ENCODE measurements at regions not wholly inside any gene's neighbourhood (a gene's known extent, or its start where the extent isn't known, plus 50 kb on each side); places are given as distances from the start of the nearest gene placed in this dataset.

- H3K36me3 ChIP-seq (replicated peaks in 1 of 2; ENCODE audit: insufficient read depth in 1 of 2, low read depth in 2 of 2): no peaks in the 10 kb centered on the region
- 83 to 89% methylated on average over 1 of the region's 1 CpG for WGBS, 2 donors
- no peak overlapping the region for H3K4me3 ChIP-seq
- TF ChIP-seq CTCF (IDR thresholded peaks at IDR 0.05): no peak
- TF ChIP-seq POLR2A (IDR thresholded peaks at IDR 0.05): no peak
- ATAC-seq (no peak), DNase-seq (no peak)
- no peak overlapping the region for H3K27ac ChIP-seq
- intact Hi-C loops (cut with DNase I): no loop called here
- no peaks in the 10 kb centered on the region for H3K27me3 ChIP-seq
- H3K9me3 ChIP-seq: no peaks in the 10 kb centered on the region
- no peaks in the 10 kb centered on the region for H3K4me1 ChIP-seq
Measured at GRCh38 chr5:87562068-87562467, 149.3 kb upstream of the CCNH start.

- 50 to 61% methylated on average over 2 of the region's 2 CpGs for WGBS, 2 donors
- Histone ChIP-seq H3K27ac (no peak overlapping the region), H3K4me3 (no peak overlapping the region), H3K9me3 (no peaks in the 10 kb centered on the region), H3K27me3 (no peaks in the 10 kb centered on the region), H3K4me1 (no peaks in the 10 kb centered on the region), H3K36me3 (replicated peaks in 1 of 2; ENCODE audit: insufficient read depth in 1 of 2, low read depth in 2 of 2) (no peaks in the 10 kb centered on the region)
- DNase-seq (no peak), ATAC-seq (no peak)
- TF ChIP-seq POLR2A (IDR thresholded peaks at IDR 0.05) (no peak), CTCF (IDR thresholded peaks at IDR 0.05) (no peak)
- intact Hi-C loops (cut with DNase I): no loop called here
Measured at GRCh38 chr5:87560528-87560927, 147.8 kb upstream of the CCNH start.

GRCh38 chr5:87551911-87552310 is 139.2 kb upstream of the CCNH start:
- intact Hi-C loops (cut with DNase I): no loop called here
- H3K4me3 ChIP-seq: no peak overlapping the region
- no peaks in the 10 kb centered on the region for H3K9me3 ChIP-seq
- WGBS, 2 donors: 55 to 57% methylated on average over 1 of the region's 1 CpG
- no peaks in the 10 kb centered on the region for H3K4me1 ChIP-seq
- DNase-seq (no peak), ATAC-seq (no peak)
- TF ChIP-seq CTCF (IDR thresholded peaks at IDR 0.05): no peak
- TF ChIP-seq POLR2A (IDR thresholded peaks at IDR 0.05): no peak
- H3K27me3 ChIP-seq: no peaks in the 10 kb centered on the region
- H3K36me3 ChIP-seq (replicated peaks in 1 of 2; ENCODE audit: insufficient read depth in 1 of 2, low read depth in 2 of 2): no peaks in the 10 kb centered on the region
- no peak overlapping the region for H3K27ac ChIP-seq

- intact Hi-C loops (cut with DNase I): no loop called here
- ATAC-seq (no peak), DNase-seq (no peak)
- Histone ChIP-seq H3K27me3 (no peaks in the 10 kb centered on the region), H3K36me3 (replicated peaks in 1 of 2; ENCODE audit: insufficient read depth in 1 of 2, low read depth in 2 of 2) (no peaks in the 10 kb centered on the region), H3K4me1 (no peaks in the 10 kb centered on the region), H3K4me3 (no peak overlapping the region), H3K9me3 (no peaks in the 10 kb centered on the region), H3K27ac (no peak overlapping the region)
- no peak for TF ChIP-seq CTCF (IDR thresholded peaks at IDR 0.05)
- TF ChIP-seq POLR2A (IDR thresholded peaks at IDR 0.05): no peak
- 64 to 66% methylated on average over 5 of the region's 5 CpGs for WGBS, 2 donors
Measured at GRCh38 chr5:87541676-87542075, 128.9 kb upstream of the CCNH start.

- no peaks in the 10 kb centered on the region for H3K9me3 ChIP-seq
- H3K36me3 ChIP-seq (replicated peaks in 1 of 2; ENCODE audit: insufficient read depth in 1 of 2, low read depth in 2 of 2): no peaks in the 10 kb centered on the region
- no peaks in the 10 kb centered on the region for H3K27me3 ChIP-seq
- TF ChIP-seq CTCF (IDR thresholded peaks at IDR 0.05): no peak
- TF ChIP-seq POLR2A (IDR thresholded peaks at IDR 0.05): no peak
- DNase-seq: peak; percentile 40 to 72 (median 52)
- intact Hi-C loops (cut with DNase I): no loop called here
- no peak overlapping the region for H3K4me3 ChIP-seq
- 37 to 41% methylated on average over 1 of the region's 1 CpG for WGBS, 2 donors
- ATAC-seq: no peak
- no peak overlapping the region for H3K27ac ChIP-seq
- no peaks in the 10 kb centered on the region for H3K4me1 ChIP-seq
Measured at GRCh38 chr5:87541033-87541432, 128.3 kb upstream of the CCNH start.

Data from body of pancreas (tissue), 4 donors.